IMR-90 (cell line): ENCODE measurements at regions not wholly inside any gene's neighbourhood (a gene's known extent, or its start where the extent isn't known, plus 50 kb on each side); places are given as distances from the start of the nearest gene placed in this dataset.
"Not testable (repeated sequence)": the region's sequence is repeated elsewhere in the genome, so short reads cannot be mapped to it uniquely, and the experiment has no call there.

ENCODE experiments used
- ATAC-seq: fragments of 200-7000 bp; cut with Tn5 transposase; 2 replicates; pipeline ENCODE4 v1.9.1; 2020; ENCODE audit warnings: low read depth, mild to moderate bottlenecking, moderate library complexity
- BruUV-seq: library from RNA; stranded (reverse); fragments of 400-500 nt; replicated peaks from 2 replicates; lab custom pipeline; 2021; lab: Mats Ljungman, UMichigan
- CTCF ChIA-PET: fragments of 300-600 bp; formaldehyde crosslinking; extraction: SDS; loops from one replicate; lab custom pipeline; 2021; ENCODE audit warnings: antibody characterized with exemption; lab: Yijun Ruan, JAX
- POLR2A ChIA-PET: fragments of 300-600 bp; sonication (Branson Sonifier 250); formaldehyde crosslinking; loops from one replicate; lab custom pipeline; 2022; ENCODE audit warnings: antibody characterized with exemption; ENCODE audit not compliant: unreplicated experiment; lab: Charles Lee
- DNase-seq: peaks from one replicate; pipeline ENCODE4 v3.0.0; 2013
- H2AFZ ChIP-seq: replicated peaks from 2 replicates; pipeline ENCODE3; 2013; ENCODE audit warnings: low read length, mild to moderate bottlenecking; ENCODE audit not compliant: poor library complexity
- H2AK5ac ChIP-seq: 2 replicates; pipeline ENCODE4 v1.6.1; 2013; ENCODE audit warnings: low read depth, low read length, inconsistent platforms
- H2AK9ac ChIP-seq: replicated peaks from 2 replicates; pipeline ENCODE3; 2013; ENCODE audit warnings: mild to moderate bottlenecking, low read depth, low read length, moderate library complexity; ENCODE audit not compliant: poor library complexity
- H2BK120ac ChIP-seq: 2 replicates; pipeline ENCODE4 v1.6.1; 2013; ENCODE audit warnings: low read depth, low read length, inconsistent platforms
- H2BK15ac ChIP-seq: 3 replicates; pipeline ENCODE4 v1.6.1; 2013; ENCODE audit warnings: low read depth, low read length, inconsistent platforms
- H2BK20ac ChIP-seq: 2 replicates; pipeline ENCODE4 v1.6.1; 2013; ENCODE audit warnings: low read depth, mild to moderate bottlenecking, inconsistent platforms, low read length, moderate library complexity
- H2BK5ac ChIP-seq: 2 replicates; pipeline ENCODE4 v1.6.1; 2013; ENCODE audit warnings: mild to moderate bottlenecking, low read depth, low read length, inconsistent platforms; ENCODE audit not compliant: poor library complexity, severe bottlenecking
- H3K14ac ChIP-seq: replicated peaks from 2 replicates; pipeline ENCODE4 v1.6.1; 2013; ENCODE audit warnings: low read depth, low read length, inconsistent platforms
- H3K18ac ChIP-seq: 2 replicates; pipeline ENCODE4 v1.6.1; 2013; ENCODE audit warnings: low read depth, low read length, control low read depth
- H3K23ac ChIP-seq: 2 replicates; pipeline ENCODE4 v1.6.1; 2013; ENCODE audit warnings: low read depth, low read length, inconsistent platforms
- H3K27ac ChIP-seq: 2 replicates; pipeline ENCODE4 v1.5.1; 2013; ENCODE audit warnings: mild to moderate bottlenecking, control low read depth, low read length; ENCODE audit not compliant: insufficient read depth
- H3K27me3 ChIP-seq: 2 replicates; pipeline ENCODE4 v1.6.1; 2013; ENCODE audit warnings: low read length; ENCODE audit not compliant: control insufficient read depth, insufficient read depth
- H3K36me3 ChIP-seq: 2 replicates; pipeline ENCODE4 v1.6.1; 2013; ENCODE audit warnings: low read length, mixed read lengths; ENCODE audit not compliant: control insufficient read depth, insufficient read depth
- H3K4ac ChIP-seq: 2 replicates; pipeline ENCODE4 v1.6.1; 2013; ENCODE audit warnings: low read depth, low read length, inconsistent platforms
- H3K4me1 ChIP-seq: 2 replicates; pipeline ENCODE4 v1.6.1; 2013; ENCODE audit warnings: low read length, mixed read lengths; ENCODE audit not compliant: control insufficient read depth, insufficient read depth
- H3K4me2 ChIP-seq: 2 replicates; pipeline ENCODE4 v1.6.1; 2013; ENCODE audit warnings: low read depth, mild to moderate bottlenecking, control low read depth, low read length, moderate library complexity
- H3K4me3 ChIP-seq: 2 replicates; pipeline ENCODE4 v1.5.1; 2013; ENCODE audit warnings: low read depth, mild to moderate bottlenecking, control low read depth, low read length, moderate library complexity; ENCODE audit not compliant: insufficient read depth
- H3K56ac ChIP-seq: 2 replicates; pipeline ENCODE4 v1.6.1; 2013; ENCODE audit warnings: low read length, inconsistent platforms; ENCODE audit not compliant: insufficient read depth; ENCODE audit errors: extremely low read depth
- H3K79me1 ChIP-seq, 2 experiments: 2 replicates each; pipeline ENCODE4 v1.6.1; 2013; ENCODE audit warnings: low read length in 2 of 2, inconsistent platforms in 1 of 2, low read depth in 1 of 2
- H3K9ac ChIP-seq: 2 replicates; pipeline ENCODE4 v1.6.1; 2013; ENCODE audit warnings: low read depth, low read length, control low read depth
- H3K9me1 ChIP-seq: 2 replicates; pipeline ENCODE4 v1.6.1; 2013; ENCODE audit warnings: low read length, inconsistent platforms; ENCODE audit not compliant: insufficient read depth
- H3K9me3 ChIP-seq: 2 replicates; pipeline ENCODE4 v1.6.1; 2013; ENCODE audit warnings: low read length; ENCODE audit not compliant: control insufficient read depth, insufficient read depth
- H4K20me1 ChIP-seq: 2 replicates; pipeline ENCODE4 v1.6.1; 2013; ENCODE audit warnings: low read length, inconsistent platforms; ENCODE audit not compliant: insufficient read depth
- H4K5ac ChIP-seq: 2 replicates; pipeline ENCODE4 v1.6.1; 2013; ENCODE audit warnings: mild to moderate bottlenecking, low read depth, low read length, control low read depth
- H4K8ac ChIP-seq, 2 experiments: 2 replicates each; pipeline ENCODE4 v1.6.1; 2013; ENCODE audit warnings: low read depth in 2 of 2, low read length in 2 of 2, control low read depth in 1 of 2, inconsistent platforms in 1 of 2
- H4K91ac ChIP-seq: 2 replicates; pipeline ENCODE4 v1.6.1; 2013; ENCODE audit warnings: low read depth, low read length, inconsistent platforms; ENCODE audit not compliant: insufficient read depth
- MXI1 ChIP-seq: IDR thresholded peaks from 2 replicates; pipeline ENCODE4 v1.6.1; 2012; ENCODE audit warnings: low read depth, mild to moderate bottlenecking, low read length, moderate library complexity, borderline replicate concordance
- WGBS, 2 experiments: methylation state at CpG; one replicate each; pipeline versions ENCODE4 v1.1.5 to v1.1.7; 2013; ENCODE audit warnings: missing lambda C conversion rate in 2 of 2; ENCODE audit not compliant: insufficient read length in 1 of 2; ENCODE audit errors: extremely low coverage in 2 of 2; 5-methylcytosine and 5-hydroxymethylcytosine counted together
- dilution Hi-C: fragments of 300-500 bp; cut with HindIII; formaldehyde crosslinking; loops from one replicate; pipeline ENCODE4 v1.14.3; 2018; ENCODE audit warnings: low sequenced_read_pairs; ENCODE audit not compliant: unreplicated experiment
- in situ Hi-C: fragments of 300-500 bp; cut with MboI; formaldehyde crosslinking; loops from 3 replicates; pipeline ENCODE4 v1.14.3; 2019; ENCODE audit warnings: low sequenced_read_pairs, inconsistent platforms, mixed read lengths
- intact Hi-C: fragments of 100-400 bp; cut with micrococcal nuclease; formaldehyde crosslinking; loops from 2 replicates; pipeline ENCODE4 v1.10.0; 2022

- H3K9ac ChIP-seq: no peak overlapping the region
- no peaks in the 10 kb centered on the region for H3K27me3 ChIP-seq
- in situ Hi-C loops (no loop called here), dilution Hi-C loops (no loop called here), intact Hi-C loops (no loop called here)
- H3K4me3 ChIP-seq: no peak overlapping the region
- H2AK5ac ChIP-seq: no peak overlapping the region
- ChIA-PET CTCF (no interaction called here), POLR2A (no interaction called here)
- H3K36me3 ChIP-seq: no peaks in the 10 kb centered on the region
- H2AFZ ChIP-seq: no peak overlapping the region
- no peaks in the 10 kb centered on the region for H4K20me1 ChIP-seq
- no peak overlapping the region for H2BK5ac ChIP-seq
- H2BK120ac ChIP-seq: no peak overlapping the region
- no peak overlapping the region for H4K91ac ChIP-seq
- H2AK9ac ChIP-seq: no peak overlapping the region
- DNase-seq (no peak), ATAC-seq (no peak)
- no peak overlapping the region for H3K4me2 ChIP-seq
- H2BK20ac ChIP-seq: no peak overlapping the region
- no peak for TF ChIP-seq MXI1
- H3K18ac ChIP-seq: no peak overlapping the region
- no TSS peak for BruUV-seq
- H4K5ac ChIP-seq: no peak overlapping the region
- H3K23ac ChIP-seq: no peak overlapping the region
- H3K4ac ChIP-seq: no peak overlapping the region
- H3K79me1 ChIP-seq: no peaks in the 10 kb centered on the region
- H3K9me1 ChIP-seq: no peaks in the 10 kb centered on the region
- no peak overlapping the region for H3K14ac ChIP-seq
- H4K8ac ChIP-seq: no peak overlapping the region
- H3K4me1 ChIP-seq: no peaks in the 10 kb centered on the region
- H3K56ac ChIP-seq: no peak overlapping the region
- H3K9me3 ChIP-seq: peaks cover 5% of the 10 kb centered on the region; the same call in 1 of the 2 replicates
- H2BK15ac ChIP-seq: no peak overlapping the region
- no peak overlapping the region for H3K27ac ChIP-seq
These were observed 94.0 kb upstream of the GRIN3A start for GRCh38 chr9:101832486-101832885.

GRCh38 chr9:101821450-101821849 is 83.0 kb upstream of the GRIN3A start:
- H2BK5ac ChIP-seq, H2AK5ac ChIP-seq, POLR2A ChIA-PET, H3K27me3 ChIP-seq, CTCF ChIA-PET, H3K4me3 ChIP-seq, H2BK20ac ChIP-seq, H2AK9ac ChIP-seq, H3K9me1 ChIP-seq, H4K5ac ChIP-seq, H3K23ac ChIP-seq, H3K4me2 ChIP-seq, H3K9me3 ChIP-seq, H4K8ac ChIP-seq, H3K36me3 ChIP-seq, H3K79me1 ChIP-seq, H2AFZ ChIP-seq, H4K91ac ChIP-seq, intact Hi-C loops, H2BK120ac ChIP-seq, dilution Hi-C loops, H4K20me1 ChIP-seq, H3K18ac ChIP-seq, H3K27ac ChIP-seq, H3K4ac ChIP-seq, H3K14ac ChIP-seq, DNase-seq, H3K4me1 ChIP-seq, BruUV-seq, ATAC-seq, H2BK15ac ChIP-seq, in situ Hi-C loops, H3K56ac ChIP-seq, H3K9ac ChIP-seq: not testable (repeated sequence)
- WGBS, 2 experiments: no CpG with 5 or more reads among the region's 1 CpG
